Ishikawa (cell line): ENCODE measurements at regions not wholly inside any gene's neighbourhood (a gene's known extent, or its start where the extent isn't known, plus 50 kb on each side); places are given as distances from the start of the nearest gene placed in this dataset.

ENCODE experiments used
- CEBPB ChIP-seq: IDR thresholded peaks from 2 replicates; pipeline ENCODE4 v1.6.1; 2012
- CREB1 ChIP-seq: IDR thresholded peaks from 2 replicates; pipeline ENCODE4 v1.6.1; 2012; ENCODE audit warnings: low read depth
- EGR1 ChIP-seq: IDR thresholded peaks from 2 replicates; pipeline ENCODE4 v1.6.1; 2012
- EP300 ChIP-seq: IDR thresholded peaks from 2 replicates; pipeline ENCODE4 v1.6.1; 2012; ENCODE audit warnings: borderline replicate concordance
- FOXM1 ChIP-seq: IDR thresholded peaks from 2 replicates; pipeline ENCODE4 v1.6.1; 2012; ENCODE audit warnings: low read depth, borderline replicate concordance
- MAX ChIP-seq: IDR thresholded peaks from 2 replicates; pipeline ENCODE4 v1.6.1; 2012
- RAD21 ChIP-seq: IDR thresholded peaks from 2 replicates; pipeline ENCODE4 v1.6.1; 2012; ENCODE audit warnings: low read depth
- REST ChIP-seq: IDR thresholded peaks from 2 replicates; pipeline ENCODE4 v1.6.1; 2012; ENCODE audit warnings: low read depth, mild to moderate bottlenecking
- TAF1 ChIP-seq: IDR thresholded peaks from 2 replicates; pipeline ENCODE4 v1.6.1; 2012; ENCODE audit warnings: low read depth, mild to moderate bottlenecking
- TCF12 ChIP-seq: IDR thresholded peaks from 2 replicates; pipeline ENCODE4 v1.6.1; 2012; ENCODE audit warnings: low read depth
- TEAD4 ChIP-seq: IDR thresholded peaks from 2 replicates; pipeline ENCODE4 v1.6.1; 2012
- USF1 ChIP-seq: IDR thresholded peaks from 2 replicates; pipeline ENCODE4 v1.6.1; 2012

GRCh38 chr10:117450940-117451339, 75.7 kb upstream of the PDZD8 start:
- TF ChIP-seq EP300 (no peak), EGR1 (no peak), FOXM1 (no peak), TCF12 (no peak), CEBPB (no peak), RAD21 (no peak), MAX (no peak), USF1 (no peak), CREB1 (no peak), REST (no peak), TAF1 (no peak), TEAD4 (no peak)
